ENCODE measurements at regions not wholly inside any gene's neighbourhood (a gene's known extent, or its start where the extent isn't known, plus 50 kb on each side); places are given as distances from the start of the nearest gene placed in this dataset.

GRCh38 chr5:168005093-168005492 lies 286.4 kb upstream of the WWC1 start:
- TF ChIP-seq, protein P1, sequence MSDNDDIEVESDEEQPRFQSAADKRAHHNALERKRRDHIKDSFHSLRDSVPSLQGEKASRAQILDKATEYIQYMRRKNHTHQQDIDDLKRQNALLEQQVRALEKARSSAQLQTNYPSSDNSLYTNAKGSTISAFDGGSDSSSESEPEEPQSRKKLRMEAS (IDR thresholded peaks at IDR 0.05; ENCODE audit: low read depth, low read length) = no peak
- TF ChIP-seq, protein P2, sequence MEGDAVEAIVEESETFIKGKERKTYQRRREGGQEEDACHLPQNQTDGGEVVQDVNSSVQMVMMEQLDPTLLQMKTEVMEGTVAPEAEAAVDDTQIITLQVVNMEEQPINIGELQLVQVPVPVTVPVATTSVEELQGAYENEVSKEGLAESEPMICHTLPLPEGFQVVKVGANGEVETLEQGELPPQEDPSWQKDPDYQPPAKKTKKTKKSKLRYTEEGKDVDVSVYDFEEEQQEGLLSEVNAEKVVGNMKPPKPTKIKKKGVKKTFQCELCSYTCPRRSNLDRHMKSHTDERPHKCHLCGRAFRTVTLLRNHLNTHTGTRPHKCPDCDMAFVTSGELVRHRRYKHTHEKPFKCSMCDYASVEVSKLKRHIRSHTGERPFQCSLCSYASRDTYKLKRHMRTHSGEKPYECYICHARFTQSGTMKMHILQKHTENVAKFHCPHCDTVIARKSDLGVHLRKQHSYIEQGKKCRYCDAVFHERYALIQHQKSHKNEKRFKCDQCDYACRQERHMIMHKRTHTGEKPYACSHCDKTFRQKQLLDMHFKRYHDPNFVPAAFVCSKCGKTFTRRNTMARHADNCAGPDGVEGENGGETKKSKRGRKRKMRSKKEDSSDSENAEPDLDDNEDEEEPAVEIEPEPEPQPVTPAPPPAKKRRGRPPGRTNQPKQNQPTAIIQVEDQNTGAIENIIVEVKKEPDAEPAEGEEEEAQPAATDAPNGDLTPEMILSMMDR (IDR thresholded peaks at IDR 0.05; ENCODE audit: low read depth, low read length) = no peak
- no peak for TF ChIP-seq POLR2A (IDR thresholded peaks at IDR 0.05; ENCODE audit: extremely low read depth, insufficient read length)
- no peak for TF ChIP-seq MYC (IDR thresholded peaks at IDR 0.05; ENCODE audit: low read depth, low read length)

Data from NB4 (cell line).